GM18870 (cell line): ENCODE measurements at regions not wholly inside any gene's neighbourhood (a gene's known extent, or its start where the extent isn't known, plus 50 kb on each side); places are given as distances from the start of the nearest gene placed in this dataset.

Source experiments
- ATAC-seq: cut with Tn5 transposase; IDR thresholded peaks from one replicate; pipeline ENCODE4 v1.9.1; 2021; ENCODE audit warnings: moderate library complexity; ENCODE audit not compliant: unreplicated experiment

GRCh38 chr6:110033101-110033500, 55.0 kb downstream of the GPR6 start:
- ATAC-seq = no peak

GRCh38 chr6:110033749-110034666, 55.9 kb downstream of the GPR6 start:
- no peak for ATAC-seq

- no peak for ATAC-seq
Observed at GRCh38 chr6:110034667-110035036, 56.5 kb downstream of the GPR6 start.

DNA sequence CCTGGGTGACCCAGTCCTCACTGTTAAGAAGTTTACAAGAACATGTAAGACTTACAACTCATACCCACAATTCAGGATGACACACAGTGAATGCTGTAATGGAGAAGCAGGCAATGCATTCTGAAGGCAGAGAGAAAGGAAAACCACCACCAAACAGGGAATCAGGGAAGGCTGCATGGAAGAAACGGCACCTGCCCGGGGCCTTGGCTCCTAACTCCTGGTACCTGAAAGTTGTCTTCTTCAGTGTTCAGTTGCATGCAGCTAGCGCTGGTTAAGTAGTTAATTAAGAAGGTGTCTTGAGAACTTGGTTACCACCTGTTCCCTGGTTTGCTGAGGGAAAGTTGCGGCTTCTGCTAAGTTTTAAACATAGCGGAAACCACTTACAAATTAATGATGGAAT, 57.2 kb downstream of the GPR6 start:
- ATAC-seq = no peak

DNA sequence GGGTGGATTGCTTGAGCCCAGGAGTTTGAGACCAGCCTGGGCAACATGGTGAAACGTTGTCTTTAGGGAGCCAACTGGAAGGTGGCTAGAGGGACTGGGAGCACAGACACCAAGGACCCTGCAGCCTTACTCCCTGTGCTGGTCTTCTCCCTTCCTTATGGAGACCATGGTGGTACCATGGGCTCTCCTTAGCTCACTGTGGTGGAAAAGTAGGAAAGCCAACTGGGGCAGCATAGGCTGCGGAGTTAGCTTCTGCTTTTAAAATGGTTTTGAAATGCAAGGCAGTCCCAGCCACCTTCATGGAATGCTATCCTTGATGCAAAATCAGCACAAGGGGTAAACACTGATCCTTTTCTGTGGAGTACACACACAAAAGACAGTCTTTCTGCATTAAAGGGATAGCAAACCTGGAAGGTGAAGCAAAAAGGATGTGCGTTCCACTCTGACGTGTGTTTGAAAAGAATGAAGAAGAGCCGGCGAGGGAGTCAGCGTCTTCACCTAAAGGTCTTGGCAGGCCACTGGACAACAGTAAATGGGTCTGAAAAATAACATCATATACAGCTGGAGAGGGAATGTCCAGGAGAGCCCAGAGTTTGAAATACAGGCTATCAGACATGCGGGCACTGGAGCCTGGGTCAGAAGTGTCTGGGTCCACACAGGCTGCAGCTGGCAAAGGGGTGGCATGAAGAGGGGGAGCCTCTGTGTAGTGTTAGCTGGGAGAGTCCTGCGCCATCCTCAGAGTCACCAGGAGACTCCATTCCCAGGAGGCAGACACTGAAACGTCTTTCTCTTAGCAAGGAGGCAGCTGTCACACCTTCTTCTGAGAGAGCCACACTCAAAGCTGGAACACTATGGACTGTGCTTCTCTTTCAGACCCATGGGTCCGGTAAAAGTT, 58.5 kb downstream of the GPR6 start:
- no peak for ATAC-seq

GRCh38 chr6:110037726-110038295, 59.7 kb downstream of the GPR6 start:
- ATAC-seq = no peak

DNA sequence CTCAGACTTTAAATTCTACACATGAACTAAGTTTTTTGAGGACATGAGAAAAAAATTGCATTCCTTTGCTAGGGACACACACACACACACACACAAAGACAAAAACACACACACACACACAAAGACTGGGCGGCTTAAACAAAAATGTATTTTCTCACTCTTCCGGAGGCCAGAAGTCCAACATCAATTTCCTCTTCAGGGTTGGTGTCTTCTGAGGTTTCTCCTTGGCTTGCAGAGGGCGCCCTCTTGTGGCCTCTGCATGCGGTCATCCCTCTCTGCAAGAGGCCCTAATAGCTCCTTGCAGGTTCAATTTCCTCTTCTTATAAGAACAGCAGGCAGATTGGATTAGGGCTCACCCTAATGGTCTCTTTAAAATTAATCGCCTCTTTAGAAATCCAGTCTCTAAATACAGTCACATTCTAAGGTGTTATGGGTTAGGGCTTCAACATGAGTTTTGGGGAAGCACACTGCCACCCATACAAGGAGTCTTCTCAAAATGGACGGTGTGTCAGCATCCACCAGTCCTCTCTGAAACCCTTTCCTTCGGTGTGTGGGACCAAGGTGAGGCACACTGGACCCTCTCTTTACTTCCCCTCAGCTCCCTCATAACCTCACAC, 61.4 kb downstream of the GPR6 start:
- peak; percentile 75 for ATAC-seq

DNA sequence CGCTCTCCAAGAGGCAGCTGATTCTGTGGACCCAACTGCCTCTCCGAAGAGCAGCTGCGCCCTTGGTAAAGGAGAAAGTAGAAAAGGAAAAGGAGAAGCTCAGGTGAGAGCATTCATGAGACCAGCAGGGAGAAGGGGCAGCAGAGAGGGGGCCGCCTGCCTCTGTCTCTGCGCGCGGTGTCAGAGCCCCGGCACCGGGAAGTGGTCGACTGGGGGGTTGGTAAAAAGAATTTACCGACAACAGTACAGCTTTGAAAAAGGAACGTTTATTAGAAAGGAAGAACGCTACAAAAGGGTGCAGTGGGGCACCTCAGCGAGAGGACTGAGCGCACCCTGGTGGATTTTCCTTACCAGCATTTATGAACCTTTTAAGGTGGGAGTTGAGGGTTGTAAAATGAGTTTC, 61.9 kb downstream of the GPR6 start:
- ATAC-seq = peak; percentile 35

DNA sequence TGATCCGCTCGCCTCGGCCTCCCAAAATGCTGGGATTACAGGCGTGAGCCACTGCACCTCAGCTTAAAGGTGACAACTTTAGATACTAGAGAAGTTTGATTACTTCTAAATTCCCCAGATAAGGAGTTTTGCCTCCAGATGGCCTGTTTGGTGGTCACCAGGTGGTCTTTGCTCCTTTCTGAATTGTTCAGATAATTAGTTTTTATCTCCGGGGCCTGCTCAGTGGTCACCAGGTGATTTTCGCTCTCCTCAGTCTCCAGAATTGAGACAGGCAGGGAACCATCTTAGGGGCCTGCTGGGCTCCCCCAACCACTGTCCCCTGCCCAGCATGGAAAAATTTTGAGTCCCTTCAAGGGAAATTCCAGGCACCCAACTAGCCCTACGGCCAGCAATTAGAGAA, 62.6 kb downstream of the GPR6 start:
- no peak for ATAC-seq

- no peak for ATAC-seq
Observed at GRCh38 chr6:110041126-110041525, 63.0 kb downstream of the GPR6 start.

DNA sequence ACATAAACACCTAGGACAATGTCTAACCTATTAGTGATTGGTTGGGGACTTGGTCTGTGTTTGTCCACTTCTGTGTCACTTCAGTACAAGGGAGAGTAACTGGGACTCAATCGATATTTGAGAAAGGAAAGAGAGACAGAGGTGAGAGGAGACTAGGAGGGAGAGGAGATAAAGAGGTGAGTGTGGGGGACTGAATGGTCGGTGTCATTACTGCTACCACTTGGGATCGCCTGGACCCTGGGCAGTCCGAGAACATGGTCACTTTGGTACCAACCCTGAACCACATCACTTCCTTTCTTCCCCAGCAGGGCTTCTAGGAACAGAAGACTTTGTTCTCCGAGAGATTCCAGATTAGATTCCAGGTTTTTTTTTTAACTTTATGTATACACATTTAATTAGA, 63.7 kb downstream of the GPR6 start:
- no peak for ATAC-seq

GRCh38 chr6:110042670-110043296, 64.7 kb downstream of the GPR6 start:
- no peak for ATAC-seq

DNA sequence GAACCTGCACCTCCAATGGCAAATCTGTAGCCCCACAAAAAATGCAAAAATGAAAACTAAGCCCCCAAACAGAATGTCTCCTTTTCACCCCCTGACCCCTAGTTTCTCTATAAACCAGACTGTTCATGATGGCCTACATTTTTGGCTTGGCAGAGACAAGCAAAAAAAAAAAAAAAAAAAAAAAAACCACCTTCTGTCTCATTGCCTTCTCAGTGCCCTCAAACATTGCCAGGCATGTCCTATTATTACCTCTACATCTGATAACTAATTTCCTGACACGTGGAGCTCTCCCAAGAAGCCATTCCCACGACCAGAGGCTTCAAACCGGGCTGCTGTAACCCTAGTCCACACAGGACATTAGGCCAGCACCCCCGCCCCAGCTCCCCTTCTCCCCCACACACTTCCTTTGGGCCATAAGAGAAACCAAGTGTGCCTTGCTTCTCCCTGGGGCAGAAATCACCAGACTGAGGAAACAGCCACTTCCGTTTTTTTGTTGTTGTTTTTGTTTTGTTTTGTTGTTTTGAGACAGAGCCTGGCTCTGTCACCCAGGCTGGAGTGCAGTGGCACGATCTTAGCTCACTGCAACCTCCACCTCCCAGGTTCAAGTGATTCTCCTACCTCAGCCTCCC, 65.4 kb downstream of the GPR6 start:
- ATAC-seq = no peak

GRCh38 chr6:110044096-110044495, 66.0 kb downstream of the GPR6 start:
- ATAC-seq = no peak

- no peak for ATAC-seq
Observed at GRCh38 chr6:110044622-110045021, 66.5 kb downstream of the GPR6 start.

GRCh38 chr6:110048221-110048875, 70.2 kb downstream of the GPR6 start:
- no peak for ATAC-seq

- no peak for ATAC-seq
Observed at GRCh38 chr6:110049696-110050439, 71.8 kb downstream of the GPR6 start.
